Astrocyte of the cerebellum (primary cell): ENCODE measurements at regions not wholly inside any gene's neighbourhood (a gene's known extent, or its start where the extent isn't known, plus 50 kb on each side); places are given as distances from the start of the nearest gene placed in this dataset.

ENCODE experiments used
- DNase-seq: peaks from one replicate; pipeline ENCODE4 v3.0.0-alpha.2; 2011; ENCODE audit warnings: low read depth
- H3K4me3 ChIP-seq: 2 replicates; pipeline ENCODE4 v1.5.1; 2011; ENCODE audit warnings: mild to moderate bottlenecking, low read depth, low read length, moderate library complexity
- in situ Hi-C: cut with HindIII; loops from 2 replicates; pipeline ENCODE4 v1.10.0; 2017; ENCODE audit warnings: low sequenced_read_pairs
- TF ChIP-seq, protein P1 (sequence below): IDR thresholded peaks from 2 replicates; pipeline ENCODE4 v1.5.1; 2012; ENCODE audit warnings: low read length, low read depth, moderate library complexity, mild to moderate bottlenecking; ENCODE audit errors: missing control alignments

DNA sequence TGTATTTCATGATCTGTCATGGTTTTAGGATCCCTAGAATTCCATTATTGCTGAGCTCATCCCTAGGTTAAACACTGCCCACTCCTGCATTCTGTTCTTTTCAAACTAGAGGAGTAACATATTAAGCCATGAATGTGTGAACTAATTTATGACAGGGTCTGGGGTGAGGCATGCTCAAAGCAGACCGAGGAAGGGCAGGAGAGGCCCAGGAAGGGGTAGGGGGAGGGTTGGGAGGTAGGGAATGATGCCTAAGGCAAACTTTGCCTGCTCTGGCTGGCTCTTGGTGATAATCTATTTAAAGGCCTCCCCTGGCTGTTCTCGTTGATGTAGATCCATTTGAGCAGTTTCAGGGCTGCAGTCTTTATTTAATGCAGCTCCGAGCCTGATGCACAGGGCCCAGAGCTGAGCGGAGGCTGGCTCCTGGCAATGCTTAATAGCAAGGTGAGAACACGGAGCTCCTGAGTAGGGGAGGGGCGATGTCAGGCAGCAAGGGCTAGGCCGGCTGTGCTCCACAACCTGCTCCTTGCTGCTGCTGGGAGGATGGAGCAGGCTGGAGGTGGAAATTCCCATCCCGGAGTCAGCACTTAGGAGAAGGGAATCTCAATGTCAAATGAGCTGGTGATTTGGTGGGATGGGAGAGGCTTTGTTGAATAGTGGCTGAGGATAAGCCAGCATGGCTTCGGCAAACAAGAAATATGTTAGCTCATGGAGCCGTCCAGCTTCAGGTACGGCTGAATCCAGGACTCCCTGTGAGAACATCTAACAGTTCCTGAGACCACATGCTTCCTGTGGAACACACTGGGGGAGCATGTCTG lies 73.2 kb upstream of the UNC5A start:
- TF ChIP-seq, protein P1, sequence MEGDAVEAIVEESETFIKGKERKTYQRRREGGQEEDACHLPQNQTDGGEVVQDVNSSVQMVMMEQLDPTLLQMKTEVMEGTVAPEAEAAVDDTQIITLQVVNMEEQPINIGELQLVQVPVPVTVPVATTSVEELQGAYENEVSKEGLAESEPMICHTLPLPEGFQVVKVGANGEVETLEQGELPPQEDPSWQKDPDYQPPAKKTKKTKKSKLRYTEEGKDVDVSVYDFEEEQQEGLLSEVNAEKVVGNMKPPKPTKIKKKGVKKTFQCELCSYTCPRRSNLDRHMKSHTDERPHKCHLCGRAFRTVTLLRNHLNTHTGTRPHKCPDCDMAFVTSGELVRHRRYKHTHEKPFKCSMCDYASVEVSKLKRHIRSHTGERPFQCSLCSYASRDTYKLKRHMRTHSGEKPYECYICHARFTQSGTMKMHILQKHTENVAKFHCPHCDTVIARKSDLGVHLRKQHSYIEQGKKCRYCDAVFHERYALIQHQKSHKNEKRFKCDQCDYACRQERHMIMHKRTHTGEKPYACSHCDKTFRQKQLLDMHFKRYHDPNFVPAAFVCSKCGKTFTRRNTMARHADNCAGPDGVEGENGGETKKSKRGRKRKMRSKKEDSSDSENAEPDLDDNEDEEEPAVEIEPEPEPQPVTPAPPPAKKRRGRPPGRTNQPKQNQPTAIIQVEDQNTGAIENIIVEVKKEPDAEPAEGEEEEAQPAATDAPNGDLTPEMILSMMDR = no peak
- H3K4me3 ChIP-seq = no peak overlapping the region
- no peak for DNase-seq
- in situ Hi-C loops = loop anchor here (5.0 kb wide), 1 partner anchor 65 kb away; no protein-coding TSS in a partner anchor

DNA sequence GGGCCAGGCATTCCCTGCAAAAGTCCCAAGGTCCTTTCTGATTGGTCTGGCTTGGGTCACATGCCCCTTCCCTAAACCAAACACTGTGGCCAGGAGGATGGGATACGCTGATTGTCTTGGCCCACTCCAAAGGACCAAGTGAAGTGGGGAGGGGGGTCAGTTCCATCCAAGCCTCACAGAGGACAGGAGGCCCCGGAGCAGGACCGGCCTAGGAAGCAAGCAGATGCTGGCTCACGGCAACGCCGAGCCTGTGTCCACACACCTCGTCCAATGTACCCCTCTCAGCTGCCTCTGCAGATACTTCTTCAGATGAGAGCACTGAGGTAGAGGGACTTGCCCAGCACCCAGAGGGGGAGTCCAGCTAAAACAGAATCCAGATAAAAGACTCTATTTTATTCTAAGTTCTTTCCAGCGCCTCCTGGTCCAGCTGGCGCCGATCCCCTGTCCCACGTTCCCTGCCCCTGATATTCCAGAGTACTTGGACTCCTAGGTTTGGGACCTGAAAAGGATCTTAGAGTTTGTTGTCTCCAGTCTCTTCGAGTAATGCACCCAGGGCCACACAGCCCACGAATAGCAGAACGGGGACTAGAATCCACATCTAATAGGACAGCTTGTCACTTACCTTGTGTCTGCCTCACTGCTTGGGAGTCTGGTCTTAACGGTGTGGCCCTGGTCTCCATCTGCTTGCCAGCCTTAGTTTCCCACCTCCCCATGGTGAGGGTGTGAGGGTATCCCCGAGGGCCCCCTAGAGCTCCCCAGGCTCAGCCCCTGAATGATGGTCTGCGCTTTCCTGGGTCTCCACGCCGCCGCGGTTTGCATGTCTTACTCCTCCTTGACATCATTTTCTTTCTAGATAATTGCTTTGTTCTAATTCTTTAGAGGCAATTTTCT lies 72.4 kb upstream of the UNC5A start:
- TF ChIP-seq, protein P1 = no peak
- no peak for DNase-seq
- in situ Hi-C loops = loop anchor here (5.0 kb wide), 1 partner anchor 64 kb away; no protein-coding TSS in a partner anchor
- no peak overlapping the region for H3K4me3 ChIP-seq

DNA sequence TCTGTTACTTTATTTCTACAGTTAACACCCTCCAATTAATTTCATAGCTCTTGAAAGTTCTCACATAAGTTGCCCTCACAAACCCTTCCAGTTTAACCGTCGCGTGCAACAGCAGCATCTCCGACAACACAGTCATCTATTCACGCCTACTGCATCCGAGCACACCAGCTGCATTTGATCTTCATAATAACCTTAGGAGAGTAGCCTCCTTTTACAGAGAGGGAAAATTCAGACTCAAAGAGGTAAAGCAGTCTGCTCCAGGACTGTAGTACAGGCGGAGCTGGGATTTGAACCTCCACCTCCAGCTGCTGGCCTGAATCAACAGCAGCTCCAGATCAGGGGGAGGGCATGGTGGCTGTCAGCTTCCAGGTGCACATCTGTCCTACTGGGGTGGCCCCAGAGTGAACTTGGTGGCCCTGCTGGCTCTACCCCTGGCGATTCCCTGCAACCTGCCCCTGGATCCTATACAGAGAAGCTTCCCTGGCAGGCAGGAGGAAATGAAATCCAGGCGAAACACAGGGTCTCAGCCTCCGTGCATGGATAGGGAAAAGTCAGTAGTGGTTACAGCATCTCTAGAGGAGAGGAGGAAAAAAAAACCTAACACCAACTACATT lies 71.6 kb upstream of the UNC5A start:
- H3K4me3 ChIP-seq = no peak overlapping the region
- DNase-seq = no peak
- in situ Hi-C loops = loop anchor here (5.0 kb wide), 1 partner anchor 64 kb away; no protein-coding TSS in a partner anchor
- TF ChIP-seq, protein P1 = no peak

DNA sequence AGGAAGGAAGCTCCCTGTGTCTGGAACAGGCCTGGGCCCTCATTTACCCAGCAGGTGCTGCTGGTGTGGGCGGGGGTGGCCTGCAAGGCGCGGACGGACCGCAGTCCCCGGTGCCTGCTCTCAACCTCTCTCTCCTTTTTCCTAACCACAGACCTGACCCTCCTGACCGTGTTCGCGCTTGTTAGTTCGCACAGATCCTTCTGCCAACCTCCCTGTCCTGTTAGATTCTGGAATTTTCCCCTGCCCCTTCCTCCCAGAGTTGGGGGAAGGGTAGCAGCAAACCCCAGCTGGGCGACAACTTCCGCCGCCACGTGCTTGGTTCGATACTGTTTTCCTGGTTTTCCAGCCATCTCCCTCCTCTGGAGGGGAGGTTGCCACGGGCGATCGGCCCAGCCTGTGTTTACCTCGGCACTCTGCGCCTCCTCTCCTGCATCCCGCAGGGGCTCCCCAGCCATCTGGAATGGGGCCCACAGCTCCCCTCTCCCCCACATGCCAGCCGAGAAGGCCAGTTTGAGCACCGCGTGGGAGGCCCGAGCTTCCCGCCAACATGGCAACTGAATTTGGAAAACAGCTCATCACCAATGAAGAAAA lies 70.8 kb upstream of the UNC5A start:
- in situ Hi-C loops = loop anchor here (5.0 kb wide), 1 partner anchor 63 kb away; no protein-coding TSS in a partner anchor
- no peak overlapping the region for H3K4me3 ChIP-seq
- TF ChIP-seq, protein P1 = no peak
- no peak for DNase-seq

DNA sequence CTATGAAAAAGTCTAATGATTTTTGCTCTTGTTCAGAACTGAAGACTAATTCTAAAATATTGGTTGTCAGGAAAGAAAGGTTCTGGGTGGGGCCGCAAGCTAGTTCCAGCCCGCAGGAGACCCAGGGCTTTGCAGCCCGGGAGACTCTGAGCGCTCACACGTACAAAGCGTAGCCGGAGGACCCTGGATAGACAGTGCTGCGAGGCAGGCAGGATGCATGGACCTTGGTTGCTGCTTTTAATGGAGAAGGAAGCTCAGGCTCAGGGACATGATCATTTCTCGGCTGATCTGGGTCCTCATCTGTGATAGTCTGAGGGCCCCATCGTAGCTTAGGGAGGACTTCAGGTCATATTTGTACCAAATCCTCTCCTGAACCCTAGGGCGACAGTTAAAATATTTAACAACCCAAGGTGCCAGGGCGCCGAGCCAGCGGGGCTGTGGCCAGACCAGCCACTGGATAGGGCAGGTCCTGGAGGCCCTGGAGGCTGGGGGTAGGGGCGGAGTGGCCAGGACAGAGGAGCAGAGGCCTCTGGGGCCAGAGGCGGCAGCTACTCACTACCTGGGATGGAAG lies 70.1 kb upstream of the UNC5A start:
- in situ Hi-C loops = no loop called here
- TF ChIP-seq, protein P1 = no peak
- DNase-seq = no peak
- H3K4me3 ChIP-seq = no peak overlapping the region
